ENCODE measurements at regions not wholly inside any gene's neighbourhood (a gene's known extent, or its start where the extent isn't known, plus 50 kb on each side); places are given as distances from the start of the nearest gene placed in this dataset.

DNA sequence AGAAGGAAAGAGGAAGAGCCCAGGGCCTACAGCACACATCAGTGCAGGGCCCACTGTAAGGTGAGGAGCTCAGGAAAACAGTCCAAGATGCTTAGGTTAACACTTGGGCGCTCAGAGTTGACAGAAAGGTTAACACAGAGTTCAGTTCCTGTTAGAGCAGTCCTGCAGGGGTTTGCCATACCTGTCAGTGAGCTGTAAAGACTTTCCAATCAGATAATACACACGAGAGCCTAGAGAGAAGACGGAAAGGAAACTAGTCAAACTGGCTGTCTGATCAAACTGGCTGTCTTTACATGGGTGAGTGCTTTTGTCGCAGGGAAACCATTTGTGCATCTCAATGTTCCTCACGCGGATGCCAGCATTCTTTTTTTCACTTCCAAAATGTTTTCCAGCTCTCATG is 61.4 kb upstream of the ARHGEF26 start:
- H3K4me1 ChIP-seq (ENCODE audit: control insufficient read depth, extremely low read depth, insufficient read depth, low read length), result peaks cover 15% of the 10 kb centered on the region
- no peak overlapping the region for H3K27ac ChIP-seq (ENCODE audit: control insufficient read depth, insufficient read depth, low read length)
- H3K9me1 ChIP-seq (ENCODE audit: control insufficient read depth, extremely low read depth, insufficient read depth, low read length), result no peaks in the 10 kb centered on the region
- H3K9me3 ChIP-seq (ENCODE audit: control insufficient read depth, low read depth, low read length), result no peaks in the 10 kb centered on the region
- no peak for TF ChIP-seq EZH2 (IDR thresholded peaks at IDR 0.05; ENCODE audit: low read length)
- TF ChIP-seq, protein P1, sequence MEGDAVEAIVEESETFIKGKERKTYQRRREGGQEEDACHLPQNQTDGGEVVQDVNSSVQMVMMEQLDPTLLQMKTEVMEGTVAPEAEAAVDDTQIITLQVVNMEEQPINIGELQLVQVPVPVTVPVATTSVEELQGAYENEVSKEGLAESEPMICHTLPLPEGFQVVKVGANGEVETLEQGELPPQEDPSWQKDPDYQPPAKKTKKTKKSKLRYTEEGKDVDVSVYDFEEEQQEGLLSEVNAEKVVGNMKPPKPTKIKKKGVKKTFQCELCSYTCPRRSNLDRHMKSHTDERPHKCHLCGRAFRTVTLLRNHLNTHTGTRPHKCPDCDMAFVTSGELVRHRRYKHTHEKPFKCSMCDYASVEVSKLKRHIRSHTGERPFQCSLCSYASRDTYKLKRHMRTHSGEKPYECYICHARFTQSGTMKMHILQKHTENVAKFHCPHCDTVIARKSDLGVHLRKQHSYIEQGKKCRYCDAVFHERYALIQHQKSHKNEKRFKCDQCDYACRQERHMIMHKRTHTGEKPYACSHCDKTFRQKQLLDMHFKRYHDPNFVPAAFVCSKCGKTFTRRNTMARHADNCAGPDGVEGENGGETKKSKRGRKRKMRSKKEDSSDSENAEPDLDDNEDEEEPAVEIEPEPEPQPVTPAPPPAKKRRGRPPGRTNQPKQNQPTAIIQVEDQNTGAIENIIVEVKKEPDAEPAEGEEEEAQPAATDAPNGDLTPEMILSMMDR (optimal IDR thresholded peaks at IDR 0.05 in 1 of 3, IDR thresholded peaks at IDR 0.05 in 1 of 3, conservative IDR thresholded peaks at IDR 0.05 in 1 of 3; ENCODE audit: extremely low read depth in 1 of 3, insufficient read depth in 2 of 3, low read length in 3 of 3), result no peak
- H3K9ac ChIP-seq (ENCODE audit: control insufficient read depth, extremely low read depth, insufficient read depth, low read length), result no peak overlapping the region
- H3K4me3 ChIP-seq (ENCODE audit: control insufficient read depth in 2 of 3, extremely low read depth in 1 of 3, insufficient read depth in 2 of 3, low read depth in 1 of 3, low read length in 3 of 3), result no peak overlapping the region
- dilution Hi-C loops (cut with MboI; ENCODE audit: extremely low pct_ligation_motif_present, low sequenced_read_pairs), result no loop called here
- H3K27me3 ChIP-seq (ENCODE audit: control insufficient read depth, extremely low read depth, insufficient read depth, low read length), result peaks cover 2% of the 10 kb centered on the region
- FAIRE-seq, result peak; percentile 34
- no peaks in the 10 kb centered on the region for H3K36me3 ChIP-seq (ENCODE audit: control insufficient read depth in 2 of 2, extremely low read depth in 1 of 2, insufficient read depth in 2 of 2, low read length in 2 of 2)
- DNase-seq (ENCODE audit: low read depth, low spot score), result no peak
- H4K20me1 ChIP-seq (ENCODE audit: control insufficient read depth, extremely low read depth, insufficient read depth, low read length), result no peaks in the 10 kb centered on the region
- peak overlapping the region; percentile 92 for H2AFZ ChIP-seq (ENCODE audit: control insufficient read depth, low read length)
- peak overlapping the region; percentile 53 for H3K4me2 ChIP-seq (ENCODE audit: control insufficient read depth, extremely low read depth, insufficient read depth, low read depth, low read length)
- H3K79me2 ChIP-seq (ENCODE audit: control insufficient read depth, insufficient read depth, low read length), result no peaks in the 10 kb centered on the region

DNA sequence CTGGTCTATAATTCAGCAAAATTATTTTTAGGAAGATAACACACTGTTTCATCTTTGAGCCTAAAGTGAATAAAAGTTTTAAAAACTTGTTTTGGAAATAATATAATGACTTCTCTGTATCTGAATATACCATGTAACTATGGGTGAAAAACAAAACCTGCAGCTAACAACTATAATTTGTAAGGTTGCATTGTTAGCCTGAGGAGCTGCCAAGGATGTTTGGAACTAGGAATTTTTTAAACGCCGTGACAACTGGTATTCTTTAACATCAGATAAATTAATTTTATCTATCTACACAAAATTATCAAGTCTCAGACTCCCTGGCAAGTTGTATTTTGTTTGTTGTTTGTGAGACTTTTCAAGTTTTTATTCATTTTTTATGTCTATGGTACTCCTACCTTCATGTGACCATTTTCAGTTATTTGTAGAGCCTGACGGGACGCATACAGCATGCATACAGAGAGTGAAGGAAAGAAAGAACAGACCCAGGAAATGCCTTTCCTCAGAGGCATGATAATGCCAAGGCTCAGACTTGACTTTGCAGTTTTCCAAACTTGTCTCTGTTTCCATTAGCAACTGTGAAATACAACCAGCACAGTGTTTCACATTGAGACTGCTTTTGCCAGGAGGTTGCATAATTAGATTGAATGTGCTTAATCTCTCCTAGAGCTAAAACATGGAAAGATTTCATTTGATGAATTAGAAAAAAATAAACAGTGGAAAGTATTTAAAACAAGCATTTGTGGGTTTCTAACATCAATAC is 60.8 kb upstream of the ARHGEF26 start:
- H3K4me3 ChIP-seq (ENCODE audit: control insufficient read depth in 2 of 3, extremely low read depth in 1 of 3, insufficient read depth in 2 of 3, low read depth in 1 of 3, low read length in 3 of 3), result no peak overlapping the region
- dilution Hi-C loops (cut with MboI; ENCODE audit: extremely low pct_ligation_motif_present, low sequenced_read_pairs), result no loop called here
- no peaks in the 10 kb centered on the region for H3K79me2 ChIP-seq (ENCODE audit: control insufficient read depth, insufficient read depth, low read length)
- peaks cover 15% of the 10 kb centered on the region for H3K4me1 ChIP-seq (ENCODE audit: control insufficient read depth, extremely low read depth, insufficient read depth, low read length)
- H3K36me3 ChIP-seq (ENCODE audit: control insufficient read depth in 2 of 2, extremely low read depth in 1 of 2, insufficient read depth in 2 of 2, low read length in 2 of 2), result no peaks in the 10 kb centered on the region
- peak overlapping the region; percentile 6 for H3K9ac ChIP-seq (ENCODE audit: control insufficient read depth, extremely low read depth, insufficient read depth, low read length)
- peak overlapping the region; percentile 92 for H2AFZ ChIP-seq (ENCODE audit: control insufficient read depth, low read length)
- H4K20me1 ChIP-seq (ENCODE audit: control insufficient read depth, extremely low read depth, insufficient read depth, low read length), result no peaks in the 10 kb centered on the region
- H3K9me3 ChIP-seq (ENCODE audit: control insufficient read depth, low read depth, low read length), result no peaks in the 10 kb centered on the region
- H3K27ac ChIP-seq (ENCODE audit: control insufficient read depth, insufficient read depth, low read length), result no peak overlapping the region
- H3K4me2 ChIP-seq (ENCODE audit: control insufficient read depth, extremely low read depth, insufficient read depth, low read depth, low read length), result peak overlapping the region; percentile 53
- FAIRE-seq (peak; percentile 87), DNase-seq (ENCODE audit: low read depth, low spot score) (no peak)
- peaks cover 2% of the 10 kb centered on the region for H3K27me3 ChIP-seq (ENCODE audit: control insufficient read depth, extremely low read depth, insufficient read depth, low read length)
- H3K9me1 ChIP-seq (ENCODE audit: control insufficient read depth, extremely low read depth, insufficient read depth, low read length), result no peaks in the 10 kb centered on the region
- TF ChIP-seq, protein P1 (optimal IDR thresholded peaks at IDR 0.05 in 1 of 3, IDR thresholded peaks at IDR 0.05 in 1 of 3, conservative IDR thresholded peaks at IDR 0.05 in 1 of 3; ENCODE audit: extremely low read depth in 1 of 3, insufficient read depth in 2 of 3, low read length in 3 of 3), result no peak
- TF ChIP-seq EZH2 (IDR thresholded peaks at IDR 0.05; ENCODE audit: low read length), result no peak
